ENCODE measurements at regions not wholly inside any gene's neighbourhood (a gene's known extent, or its start where the extent isn't known, plus 50 kb on each side); places are given as distances from the start of the nearest gene placed in this dataset.
"Not testable (repeated sequence)": the region's sequence is repeated elsewhere in the genome, so short reads cannot be mapped to it uniquely, and the experiment has no call there.

- H3K27ac ChIP-seq (ENCODE audit: low read length): no peak overlapping the region
- Mint-ChIP-seq H3K27me3 (ENCODE audit: low read depth in 2 of 2) (peaks cover 3 to 16% of the 10 kb centered on the region in 2 donors), H3K27ac (no peak overlapping the region), H3K9me3 (no peaks in the 10 kb centered on the region), H3K36me3 (no peaks in the 10 kb centered on the region), H3K4me1 (no peaks in the 10 kb centered on the region), H3K4me3 (no peak overlapping the region)
- DNase-seq: no peak
- H3K4me3 ChIP-seq (ENCODE audit: low read length): no peak overlapping the region
- H3K4me1 ChIP-seq (ENCODE audit: control insufficient read depth, insufficient read depth, low read length): no peaks in the 10 kb centered on the region
- no peak for ATAC-seq
- intact Hi-C loops (cut with micrococcal nuclease): no loop called here
- H3K36me3 ChIP-seq (ENCODE audit: control insufficient read depth, insufficient read depth, low read length): no peaks in the 10 kb centered on the region
- no peak for TF ChIP-seq CTCF (IDR thresholded peaks at IDR 0.05)
- H3K9me3 ChIP-seq (ENCODE audit: control insufficient read depth, insufficient read depth, low read length): no peaks in the 10 kb centered on the region
- no peaks in the 10 kb centered on the region for H3K27me3 ChIP-seq (ENCODE audit: control insufficient read depth, insufficient read depth, low read length)
- 91% methylated on average over 5 of the region's 5 CpGs for whole genome bisulfite sequencing (ENCODE audit: insufficient coverage)
Measured at GRCh38 chr10:44280226-44281014, 104.5 kb downstream of the CXCL12 start.

- no peaks in the 10 kb centered on the region for H3K9me3 ChIP-seq (ENCODE audit: control insufficient read depth, insufficient read depth, low read length)
- no peak overlapping the region for H3K27ac ChIP-seq (ENCODE audit: low read length)
- Mint-ChIP-seq H3K4me1 (no peaks in the 10 kb centered on the region), H3K9me3 (no peaks in the 10 kb centered on the region), H3K36me3 (no peaks in the 10 kb centered on the region), H3K4me3 (no peak overlapping the region), H3K27ac (no peak overlapping the region), H3K27me3 (ENCODE audit: low read depth in 2 of 2) (peaks cover 3 to 12% of the 10 kb centered on the region in 2 donors)
- 94% methylated on average over 5 of the region's 7 CpGs for WGBS (ENCODE audit: insufficient coverage)
- no peaks in the 10 kb centered on the region for H3K36me3 ChIP-seq (ENCODE audit: control insufficient read depth, insufficient read depth, low read length)
- ATAC-seq: no peak
- H3K4me1 ChIP-seq (ENCODE audit: control insufficient read depth, insufficient read depth, low read length): no peaks in the 10 kb centered on the region
- TF ChIP-seq CTCF (IDR thresholded peaks at IDR 0.05): no peak
- no peak overlapping the region for H3K4me3 ChIP-seq (ENCODE audit: low read length)
- no peaks in the 10 kb centered on the region for H3K27me3 ChIP-seq (ENCODE audit: control insufficient read depth, insufficient read depth, low read length)
- intact Hi-C loops (cut with micrococcal nuclease): no loop called here
- DNase-seq: no peak
Measured at GRCh38 chr10:44279426-44280126, 105.3 kb downstream of the CXCL12 start.

- H3K36me3 ChIP-seq (ENCODE audit: control insufficient read depth, insufficient read depth, low read length): no peaks in the 10 kb centered on the region
- no peaks in the 10 kb centered on the region for H3K27me3 ChIP-seq (ENCODE audit: control insufficient read depth, insufficient read depth, low read length)
Measured at GRCh38 chr10:44278837-44279324, 106.0 kb downstream of the CXCL12 start.

DNA sequence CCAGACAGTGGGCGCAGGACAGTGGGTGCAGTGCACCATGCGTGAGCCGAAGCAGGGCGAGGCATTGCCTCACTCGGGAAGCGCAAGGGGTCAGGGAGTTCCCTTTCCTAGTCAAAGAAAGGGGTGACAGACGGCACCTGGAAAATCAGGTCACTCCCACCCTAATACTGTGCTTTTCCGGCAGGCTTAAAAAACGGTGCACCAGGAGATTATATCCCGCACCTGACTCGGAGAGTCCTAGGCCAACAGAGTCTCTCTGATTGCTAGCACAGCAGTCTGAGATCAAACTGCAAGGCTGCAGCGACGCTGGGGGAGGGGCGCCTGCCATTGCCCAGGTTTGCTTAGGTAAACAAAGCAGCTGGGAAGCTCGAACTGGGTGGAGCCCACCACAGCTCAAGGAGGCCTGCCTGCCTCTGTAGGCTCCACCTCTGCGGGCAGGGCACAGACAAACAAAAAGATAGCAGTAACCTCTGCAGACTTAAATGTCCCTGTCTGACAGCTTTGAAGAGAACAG lies 116.4 kb downstream of the CXCL12 start:
- H3K36me3 Mint-ChIP-seq, H3K4me1 Mint-ChIP-seq: not testable (repeated sequence)
- WGBS (ENCODE audit: insufficient coverage): 92% methylated on average over 9 of the region's 16 CpGs

More at GRCh38 chr10:44278837-44279324, 106.0 kb downstream of the CXCL12 start:
- no peak overlapping the region for H3K4me3 Mint-ChIP-seq
- H3K9me3 Mint-ChIP-seq: no peaks in the 10 kb centered on the region
- Histone ChIP-seq H3K4me1 (ENCODE audit: control insufficient read depth, insufficient read depth, low read length) (no peaks in the 10 kb centered on the region), H3K4me3 (ENCODE audit: low read length) (no peak overlapping the region), H3K9me3 (ENCODE audit: control insufficient read depth, insufficient read depth, low read length) (no peaks in the 10 kb centered on the region), H3K27ac (ENCODE audit: low read length) (no peak overlapping the region)
- no peaks in the 10 kb centered on the region for H3K36me3 Mint-ChIP-seq
- ATAC-seq (no peak), DNase-seq (no peak)
- WGBS (ENCODE audit: insufficient coverage): 78% methylated on average over 4 of the region's 5 CpGs
- intact Hi-C loops (cut with micrococcal nuclease): no loop called here
- H3K4me1 Mint-ChIP-seq: no peaks in the 10 kb centered on the region
- TF ChIP-seq CTCF (IDR thresholded peaks at IDR 0.05): no peak
- peaks cover 3 to 9% of the 10 kb centered on the region in 2 donors for H3K27me3 Mint-ChIP-seq (ENCODE audit: low read depth in 2 of 2)
- no peak overlapping the region for H3K27ac Mint-ChIP-seq

More for the DNA sequence above, 116.4 kb downstream of the CXCL12 start:
- H3K4me1 ChIP-seq (ENCODE audit: control insufficient read depth, insufficient read depth, low read length); H3K27me3 ChIP-seq (ENCODE audit: control insufficient read depth, insufficient read depth, low read length); H3K27ac ChIP-seq (ENCODE audit: low read length); H3K36me3 ChIP-seq (ENCODE audit: control insufficient read depth, insufficient read depth, low read length); ATAC-seq; H3K27me3 Mint-ChIP-seq (ENCODE audit: low read depth in 2 of 2); H3K4me3 ChIP-seq (ENCODE audit: low read length); H3K27ac Mint-ChIP-seq; intact Hi-C loops (cut with micrococcal nuclease); DNase-seq; H3K9me3 ChIP-seq (ENCODE audit: control insufficient read depth, insufficient read depth, low read length); H3K4me3 Mint-ChIP-seq; H3K9me3 Mint-ChIP-seq: not testable (repeated sequence)
